GM18909 (cell line): ENCODE measurements at regions not wholly inside any gene's neighbourhood (a gene's known extent, or its start where the extent isn't known, plus 50 kb on each side); places are given as distances from the start of the nearest gene placed in this dataset.

Experiments used
- ATAC-seq: cut with Tn5 transposase; IDR thresholded peaks from one replicate; pipeline ENCODE4 v1.9.1; 2021; ENCODE audit warnings: mild to moderate bottlenecking; ENCODE audit not compliant: unreplicated experiment, poor library complexity

DNA sequence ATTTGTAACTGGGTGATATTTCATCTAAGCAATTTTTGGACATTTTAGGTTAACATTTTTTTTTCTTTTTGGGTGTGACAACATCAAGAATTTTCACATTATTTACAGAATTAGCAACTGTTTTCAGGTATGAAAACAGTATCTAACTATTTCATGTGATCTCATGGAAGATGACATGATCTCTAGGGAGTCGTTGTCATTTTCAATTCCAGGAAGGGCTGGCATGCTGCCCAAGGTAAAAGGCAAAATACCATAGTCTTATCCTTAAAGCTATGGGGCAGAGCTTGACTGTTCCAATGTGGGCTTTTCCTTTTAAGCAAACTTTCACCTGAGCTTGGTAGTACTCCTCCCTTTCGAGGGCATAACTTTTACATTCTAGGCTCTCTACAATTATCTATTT, 443.7 kb downstream of the DSEL start:
- ATAC-seq = no peak

DNA sequence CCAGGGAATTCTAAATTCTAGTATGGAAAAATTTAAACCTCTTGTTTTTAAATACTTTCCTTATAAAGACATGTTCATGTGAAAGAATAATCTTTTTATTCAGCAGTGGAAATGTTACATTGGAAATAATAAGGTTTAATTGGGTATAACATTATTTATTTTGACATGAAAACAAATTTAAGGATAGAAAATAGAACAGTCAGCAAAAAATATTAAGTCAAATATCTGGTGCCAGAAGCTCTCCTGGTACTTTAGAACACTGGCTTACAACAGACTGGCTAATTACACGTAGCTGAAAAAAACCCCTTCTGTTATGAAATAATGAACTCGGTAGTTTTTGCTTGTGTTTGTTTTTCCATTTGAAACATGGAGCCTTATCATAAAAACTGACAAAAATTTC, 447.9 kb downstream of the DSEL start:
- ATAC-seq = no peak

DNA sequence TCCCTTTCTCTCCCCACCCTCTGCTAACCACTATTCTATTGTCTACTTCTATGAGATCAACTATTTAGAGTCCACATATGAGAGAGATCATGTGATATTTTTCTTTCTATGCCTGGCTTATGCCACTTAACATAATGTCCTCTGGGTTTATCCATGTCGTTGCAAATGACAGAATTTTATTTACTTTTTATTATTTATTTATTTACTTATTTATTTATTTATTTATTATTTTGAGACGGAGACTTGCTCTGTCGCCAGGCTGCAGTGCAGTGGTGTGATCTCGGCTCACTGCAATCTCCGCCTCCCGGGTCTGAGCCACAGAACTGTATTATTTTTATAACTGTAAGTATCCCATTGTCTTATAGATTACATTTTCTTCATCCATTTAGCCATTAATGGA, 443.4 kb upstream of the CDH19 start:
- ATAC-seq = no peak

DNA sequence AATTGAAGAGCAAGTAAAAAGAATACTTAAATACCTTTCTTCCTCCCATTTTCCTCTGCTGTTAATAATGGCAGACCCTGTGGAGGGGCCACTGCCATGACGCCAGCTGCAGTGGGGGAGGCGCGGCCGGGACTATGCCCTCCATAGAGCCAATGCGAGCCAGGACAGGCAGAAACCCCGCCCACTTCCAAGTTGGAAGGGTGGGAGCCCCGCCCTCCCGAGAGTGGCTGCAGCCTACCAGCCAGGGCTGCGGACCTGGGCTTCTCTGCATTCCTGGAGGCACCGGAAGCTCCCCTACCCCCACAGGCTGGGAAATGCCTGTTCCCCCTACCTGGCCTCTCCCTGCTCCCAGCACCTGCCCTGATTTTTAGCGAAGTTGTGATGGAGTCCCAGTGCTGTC, 439.4 kb upstream of the CDH19 start:
- no peak for ATAC-seq

DNA sequence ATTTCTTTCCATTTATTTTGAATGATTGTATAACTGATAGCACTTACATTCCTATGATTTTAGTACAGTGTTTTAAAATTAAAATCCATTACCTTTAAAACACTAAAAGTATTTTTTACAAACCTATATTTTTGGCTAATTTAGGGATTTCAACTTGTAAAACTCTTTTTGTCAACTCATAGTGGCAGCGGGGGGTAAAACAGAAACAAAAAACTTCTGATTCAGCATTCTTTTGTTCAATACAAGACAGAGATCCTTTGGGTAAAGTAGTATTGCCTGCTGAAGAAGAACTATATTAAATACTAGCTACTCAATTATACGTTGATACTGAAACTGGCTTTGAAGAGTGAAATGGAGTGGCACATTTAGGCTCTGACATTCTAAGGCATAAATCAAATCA, 437.4 kb upstream of the CDH19 start:
- ATAC-seq = no peak

DNA sequence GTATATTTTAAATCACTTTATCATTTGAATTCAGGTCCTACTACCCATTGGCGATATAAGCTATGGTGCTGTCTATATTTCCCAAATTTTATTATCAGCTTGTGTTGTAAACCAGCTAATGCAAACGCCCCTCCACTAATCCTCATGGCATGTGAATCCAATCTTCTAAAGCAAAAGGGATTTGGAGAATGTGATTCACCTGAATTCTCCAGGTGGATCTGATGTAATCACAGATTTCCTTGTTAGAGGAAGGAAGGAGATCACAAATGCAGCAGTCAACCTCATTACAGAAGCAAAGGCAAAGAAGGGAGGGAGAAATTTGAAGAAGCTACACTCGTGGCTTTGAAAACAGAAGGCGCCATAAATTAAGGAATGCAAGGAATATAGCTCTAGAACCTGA, 431.1 kb upstream of the CDH19 start:
- no peak for ATAC-seq

DNA sequence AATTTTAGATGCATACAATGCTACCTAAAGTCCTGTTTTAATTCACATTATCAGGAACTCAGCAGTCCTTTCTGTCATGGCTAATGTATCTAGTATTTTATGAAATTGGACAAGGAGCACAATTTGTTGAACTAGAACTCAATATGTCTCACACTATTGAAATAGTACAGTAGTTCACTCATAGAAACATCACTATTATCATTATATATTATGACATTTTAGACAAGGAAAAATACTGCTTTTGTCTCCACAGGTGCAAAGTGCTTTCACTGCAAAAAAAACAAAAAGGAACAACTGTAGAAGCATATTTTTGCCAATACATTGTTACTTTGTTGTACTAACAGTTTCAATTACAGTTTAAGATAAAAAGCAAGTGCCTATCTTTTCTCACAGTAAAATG, 419.2 kb upstream of the CDH19 start:
- no peak for ATAC-seq

DNA sequence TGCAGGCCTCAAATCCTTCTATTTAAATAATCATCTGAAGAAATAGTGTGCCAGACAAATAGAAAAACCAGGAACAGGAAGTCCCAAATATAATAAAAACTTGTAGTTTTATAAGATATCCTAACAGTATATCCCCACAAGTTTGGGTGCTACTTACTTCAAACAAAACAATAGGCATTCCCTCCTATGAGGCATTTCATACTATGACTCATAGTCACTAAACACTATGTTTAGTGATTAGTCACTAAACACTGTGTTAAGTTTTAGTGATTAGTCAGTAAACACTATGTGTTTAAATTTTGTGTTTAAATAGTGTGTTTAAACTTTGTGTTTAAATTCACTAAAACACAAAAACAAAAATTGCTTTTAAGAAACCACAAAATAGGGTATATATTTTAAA, 407.0 kb upstream of the CDH19 start:
- no peak for ATAC-seq

DNA sequence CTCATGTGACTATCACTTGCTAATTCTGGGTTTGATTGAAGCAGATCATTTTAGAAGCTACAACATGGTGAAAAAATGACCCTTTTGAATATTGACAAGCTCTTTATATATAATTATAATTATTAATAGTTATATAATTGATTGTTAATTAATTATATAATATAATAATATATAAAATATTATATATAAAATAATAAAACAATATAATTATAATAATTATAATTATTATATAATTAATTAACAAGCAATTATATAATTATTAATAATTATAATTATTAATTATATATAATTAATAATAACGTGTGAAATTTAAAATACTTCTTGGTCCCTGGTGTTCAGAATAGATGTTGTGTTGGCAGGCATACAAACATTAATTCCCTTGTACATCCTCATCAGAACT, 404.1 kb upstream of the CDH19 start:
- ATAC-seq = no peak

DNA sequence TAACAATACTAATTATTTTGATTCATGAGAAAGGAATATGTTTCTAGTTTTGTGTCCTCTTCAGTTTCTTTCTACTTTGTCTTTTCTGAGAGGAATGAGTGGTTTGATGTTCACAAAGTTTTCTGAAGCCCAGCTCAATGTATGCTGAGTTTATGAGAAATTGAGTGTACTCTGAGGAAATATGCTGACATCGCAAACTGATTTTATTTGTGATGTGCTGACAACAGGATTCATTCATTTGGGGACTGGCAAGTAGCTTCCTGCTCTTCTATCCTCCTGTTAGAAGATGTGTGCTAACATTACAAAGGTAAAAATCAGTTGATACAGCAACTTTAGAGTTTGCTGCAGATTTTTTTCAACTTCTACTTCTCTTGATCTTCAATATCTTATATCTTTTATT, 403.2 kb upstream of the CDH19 start:
- ATAC-seq = no peak

DNA sequence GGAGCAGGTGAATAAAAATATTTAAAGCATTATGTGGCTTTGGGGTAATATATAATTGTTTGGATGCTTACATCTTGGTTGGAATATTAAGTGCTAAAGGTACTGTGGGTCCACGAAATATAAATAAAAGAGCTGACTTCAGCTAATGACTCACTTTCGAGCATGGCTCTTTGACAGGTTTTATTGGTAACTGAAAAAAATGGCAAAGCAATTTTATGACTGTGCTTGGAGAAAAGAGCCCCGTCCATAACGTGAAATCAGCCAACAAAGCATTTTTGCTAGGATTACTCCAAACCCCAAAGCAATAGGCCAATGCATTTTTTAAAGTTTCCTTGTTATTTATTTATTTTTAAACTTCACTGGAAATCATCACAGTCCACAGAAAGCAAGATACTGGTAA, 397.2 kb upstream of the CDH19 start:
- ATAC-seq = no peak

DNA sequence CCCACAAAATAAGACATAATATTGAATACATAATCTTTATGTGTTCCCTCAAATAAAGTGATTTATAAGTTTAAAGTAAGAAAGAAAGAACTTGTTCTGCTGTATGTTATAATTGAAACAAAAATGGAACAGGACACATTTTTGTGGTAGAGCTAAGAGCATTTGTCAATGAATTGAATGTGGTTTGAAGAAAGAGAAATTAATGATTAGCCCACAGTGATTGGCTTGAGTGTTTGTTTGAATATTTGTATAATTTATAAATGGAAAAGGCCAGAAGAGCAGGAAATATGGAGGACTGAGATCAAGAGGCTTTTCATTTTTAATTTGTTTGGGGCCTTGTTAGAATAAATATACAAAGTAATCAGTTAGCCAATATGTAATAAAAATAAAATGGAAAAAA, 395.1 kb upstream of the CDH19 start:
- no peak for ATAC-seq

DNA sequence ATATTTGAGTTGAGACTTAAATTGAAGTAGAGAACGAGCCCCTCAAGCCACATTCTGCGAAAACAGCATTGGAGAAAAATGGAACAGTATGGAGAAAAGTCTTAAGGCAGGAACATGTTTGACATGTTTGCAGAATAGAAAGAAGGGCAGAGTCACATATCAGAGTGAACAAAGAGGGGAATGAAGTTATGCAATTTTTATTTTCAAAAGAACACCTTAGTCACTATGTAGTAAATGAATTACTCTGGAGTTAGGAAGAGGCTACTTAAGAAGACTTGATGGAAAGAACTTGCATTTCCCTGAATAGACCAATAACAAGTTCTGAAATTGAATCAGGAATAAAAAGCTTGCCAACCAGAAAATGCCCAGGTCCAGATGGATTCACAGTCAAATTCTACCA, 391.4 kb upstream of the CDH19 start:
- no peak for ATAC-seq

DNA sequence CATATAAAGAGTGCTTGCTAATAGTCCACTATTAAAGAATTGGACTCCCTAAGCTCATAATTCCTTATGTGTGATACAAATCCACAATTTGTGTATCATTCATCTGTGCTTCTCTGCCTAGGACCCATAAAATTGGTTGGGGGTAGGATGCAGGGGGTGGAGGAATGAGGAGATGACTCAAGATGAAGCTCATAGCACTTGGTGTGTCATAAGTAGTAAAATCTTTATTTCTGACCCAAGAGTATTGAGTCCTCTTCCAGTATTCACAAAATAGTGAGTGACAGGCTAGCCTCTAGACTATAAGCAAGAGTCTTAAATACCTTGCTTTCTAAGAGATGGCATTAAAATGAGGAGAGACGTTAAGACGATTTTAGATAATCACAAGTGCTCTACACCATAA, 390.9 kb upstream of the CDH19 start:
- ATAC-seq = no peak

DNA sequence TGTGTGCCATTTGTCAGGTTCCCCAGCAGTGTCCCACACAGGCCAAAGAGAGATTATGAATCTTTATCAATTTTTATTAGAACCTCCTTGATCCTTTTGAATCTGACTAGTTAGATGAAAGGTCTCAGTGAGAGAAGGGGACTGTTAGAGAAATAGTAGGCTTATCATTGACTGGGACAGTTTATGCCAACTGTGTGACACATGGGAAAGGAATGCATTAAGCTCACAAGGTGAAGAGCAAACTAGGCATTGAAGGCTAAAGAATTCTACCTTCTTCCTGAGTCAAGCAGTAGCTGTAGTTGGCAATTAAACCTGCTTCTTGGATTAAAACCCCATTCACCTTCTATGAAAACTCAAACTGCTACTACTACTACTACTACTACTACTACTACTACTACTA, 389.6 kb upstream of the CDH19 start:
- no peak for ATAC-seq

DNA sequence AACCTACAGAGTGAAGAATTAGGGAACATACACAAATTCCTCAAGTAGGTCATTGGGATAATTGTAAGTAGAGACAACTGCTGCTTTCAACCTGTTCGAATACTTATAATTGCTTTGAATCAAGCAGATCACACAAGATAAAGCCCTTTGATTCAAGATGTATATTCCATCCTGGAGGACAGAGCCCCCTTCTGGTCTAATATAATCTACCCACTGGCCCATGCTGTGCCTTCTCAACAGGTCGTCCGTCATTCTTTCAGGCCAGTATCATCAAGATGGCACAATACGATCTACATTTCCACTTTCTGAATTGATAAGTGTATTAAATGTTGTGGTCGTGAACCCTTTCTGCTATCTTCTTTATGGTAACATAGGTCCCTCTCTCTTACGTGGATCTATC, 387.0 kb upstream of the CDH19 start:
- ATAC-seq = no peak

DNA sequence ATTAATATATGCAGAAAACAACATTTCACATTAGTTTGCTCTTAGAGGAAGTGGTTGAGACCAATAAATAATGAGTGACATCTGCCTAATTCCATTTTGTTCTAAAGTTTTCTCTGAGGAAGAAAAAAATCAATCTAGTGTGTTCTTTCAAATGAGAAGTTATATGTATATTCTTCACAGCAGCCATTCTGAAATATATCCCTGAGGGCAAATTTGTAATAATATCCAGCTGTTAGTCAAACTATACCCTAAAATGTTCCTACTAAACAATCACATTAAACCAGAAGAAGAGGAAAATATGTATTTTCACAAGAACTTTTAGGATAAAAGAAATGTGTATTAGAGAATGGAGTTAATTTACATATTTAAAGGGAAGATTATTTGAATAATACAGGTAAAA, 375.1 kb upstream of the CDH19 start:
- ATAC-seq = no peak

DNA sequence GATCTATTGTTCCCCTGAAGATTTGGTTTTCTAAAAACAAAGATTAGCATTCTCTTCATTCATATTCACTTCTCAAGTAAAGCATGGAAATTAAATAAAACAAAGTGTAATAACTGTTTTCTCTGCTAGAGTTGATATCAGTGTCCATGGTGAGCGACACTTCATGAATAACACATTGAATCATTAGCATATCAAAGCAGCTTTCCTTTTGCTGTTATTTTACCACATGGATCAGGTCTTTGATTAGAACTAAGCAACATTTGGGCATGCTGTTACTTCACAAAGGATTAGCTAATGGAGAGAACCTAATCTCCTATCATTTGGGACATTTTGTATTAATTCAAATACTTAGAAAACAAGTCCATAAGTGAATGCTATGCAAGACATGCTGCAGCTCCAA, 368.8 kb upstream of the CDH19 start:
- no peak for ATAC-seq

DNA sequence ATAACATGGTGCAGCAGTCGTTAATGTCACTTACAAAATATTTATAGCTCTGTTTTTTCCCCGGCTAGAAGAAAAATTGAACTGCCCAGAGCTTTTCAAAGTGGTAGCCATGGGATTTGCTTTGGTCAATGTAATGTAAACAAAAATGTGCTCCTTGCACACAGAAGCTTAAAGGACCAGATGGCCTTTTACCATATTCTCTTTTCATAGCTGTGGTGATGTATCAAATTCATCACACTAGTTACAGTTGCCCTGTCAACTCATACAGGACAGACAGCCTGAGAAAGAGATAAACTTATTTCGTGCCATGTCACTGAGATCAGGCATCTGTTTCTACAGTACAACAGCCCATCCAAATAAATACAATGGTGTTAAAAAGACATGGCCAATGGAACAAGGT, 368.1 kb upstream of the CDH19 start:
- no peak for ATAC-seq

DNA sequence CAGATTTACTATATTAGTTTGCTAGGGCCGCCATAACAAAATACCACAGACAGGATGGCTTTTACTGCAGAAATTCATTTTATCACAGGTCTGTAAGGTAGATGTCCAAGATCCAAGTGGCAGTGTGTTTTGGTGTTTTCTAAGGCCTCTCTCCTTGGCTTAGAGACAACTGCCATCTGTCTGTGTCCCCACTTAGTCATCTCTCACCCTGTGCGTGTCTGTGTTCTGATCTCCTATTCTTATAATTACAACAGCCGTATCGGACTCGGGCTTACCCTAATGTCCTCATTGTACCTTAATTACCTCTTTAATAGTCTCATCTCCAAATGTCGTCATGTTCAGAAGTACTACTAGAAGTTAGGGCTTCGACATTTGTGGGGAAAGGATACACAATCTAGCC, 362.3 kb upstream of the CDH19 start:
- ATAC-seq = no peak

DNA sequence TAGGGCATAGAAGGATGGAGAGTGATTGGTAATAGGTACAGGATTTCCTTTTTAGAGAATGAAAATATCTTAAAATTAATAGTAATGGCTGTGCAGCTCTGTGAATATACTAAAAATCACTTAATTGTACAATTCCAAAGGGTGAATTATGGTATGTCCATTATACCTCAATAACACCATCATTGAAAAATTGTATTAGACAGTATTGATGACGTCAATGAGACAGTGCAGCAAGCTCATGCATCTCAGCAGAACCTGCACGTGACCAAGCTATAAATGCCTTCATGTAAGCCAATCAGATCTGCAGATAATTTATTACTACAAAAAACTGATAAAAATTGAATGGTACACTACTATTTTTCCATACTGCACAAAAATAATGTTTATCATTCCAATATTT, 354.4 kb upstream of the CDH19 start:
- no peak for ATAC-seq

DNA sequence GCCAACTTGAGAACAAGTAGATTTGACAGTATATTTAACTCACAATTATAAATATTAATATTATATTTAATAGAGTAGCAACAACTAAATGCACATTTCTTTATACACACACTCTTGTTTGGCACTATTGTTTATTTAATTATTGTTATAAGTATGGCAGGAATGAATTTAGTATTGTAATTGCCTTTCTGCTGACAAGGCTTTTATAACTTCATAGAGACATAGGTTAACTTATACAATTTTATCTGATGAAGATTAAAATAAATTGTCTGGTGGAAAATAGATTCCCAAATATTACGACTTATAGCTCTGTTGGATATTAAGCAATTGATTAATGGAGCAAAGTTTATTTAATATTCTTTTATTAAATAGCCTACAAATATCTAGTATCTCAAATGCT, 347.9 kb upstream of the CDH19 start:
- no peak for ATAC-seq

DNA sequence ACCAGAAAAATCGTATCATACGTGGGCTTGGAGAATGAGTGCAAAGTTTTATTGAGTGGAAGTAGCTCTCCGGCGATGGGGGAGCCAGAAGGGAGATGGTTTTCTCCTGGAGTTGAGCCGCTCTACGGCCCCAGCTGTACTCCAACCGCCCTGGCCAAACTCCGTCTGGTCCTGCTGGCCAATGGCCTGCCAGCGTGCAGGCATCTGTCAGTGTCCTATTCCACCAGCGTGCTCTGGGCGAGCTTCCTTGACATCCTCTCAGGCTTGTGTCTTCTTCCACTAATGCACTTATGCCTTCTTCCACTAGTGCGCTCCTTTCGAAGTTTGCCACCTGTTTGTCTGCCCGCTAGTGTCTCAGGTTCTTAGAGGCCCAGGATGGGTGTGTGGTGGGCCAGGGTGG, 345.5 kb upstream of the CDH19 start:
- ATAC-seq = no peak

DNA sequence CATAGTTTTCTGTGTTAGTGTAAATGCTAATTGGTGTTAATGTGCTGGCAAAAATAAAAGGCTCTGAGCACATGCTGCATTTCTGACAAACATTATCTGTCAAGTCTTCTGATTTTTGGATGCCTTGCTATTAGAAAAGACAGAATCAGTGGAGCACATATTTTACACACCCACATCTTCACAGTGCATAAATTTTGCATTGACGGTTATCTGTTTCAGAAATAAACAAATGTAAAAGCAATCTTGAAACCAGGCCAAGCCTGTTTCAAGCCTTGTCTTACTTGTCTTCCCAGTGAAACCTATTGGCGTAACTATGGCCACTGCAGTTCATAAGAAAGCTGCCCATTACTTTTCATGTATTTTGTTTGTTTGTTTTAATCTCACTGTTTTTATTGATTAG, 333.7 kb upstream of the CDH19 start:
- no peak for ATAC-seq
